IPS-15b (cell line): ENCODE measurements at regions not wholly inside any gene's neighbourhood (a gene's known extent, or its start where the extent isn't known, plus 50 kb on each side); places are given as distances from the start of the nearest gene placed in this dataset.

ENCODE experiments used
- H3K27me3 ChIP-seq: one replicate; pipeline ENCODE4 v1.6.1; 2013; ENCODE audit warnings: low read length; ENCODE audit not compliant: control insufficient read depth, insufficient read depth
- H3K36me3 ChIP-seq: one replicate; pipeline ENCODE4 v1.6.1; 2013; ENCODE audit warnings: low read length; ENCODE audit not compliant: control insufficient read depth, insufficient read depth
- H3K4me1 ChIP-seq: one replicate; pipeline ENCODE4 v1.6.1; 2013; ENCODE audit warnings: mild to moderate bottlenecking, low read length; ENCODE audit not compliant: control insufficient read depth, insufficient read depth
- H3K4me3 ChIP-seq: one replicate; pipeline ENCODE4 v1.5.1; 2013; ENCODE audit warnings: low read depth, low read length
- H3K9ac ChIP-seq: one replicate; pipeline ENCODE4 v1.6.1; 2013; ENCODE audit warnings: low read depth, mild to moderate bottlenecking, low read length
- H3K9me3 ChIP-seq: one replicate; pipeline ENCODE4 v1.6.1; 2013; ENCODE audit warnings: mild to moderate bottlenecking, low read length; ENCODE audit not compliant: control insufficient read depth, insufficient read depth

DNA sequence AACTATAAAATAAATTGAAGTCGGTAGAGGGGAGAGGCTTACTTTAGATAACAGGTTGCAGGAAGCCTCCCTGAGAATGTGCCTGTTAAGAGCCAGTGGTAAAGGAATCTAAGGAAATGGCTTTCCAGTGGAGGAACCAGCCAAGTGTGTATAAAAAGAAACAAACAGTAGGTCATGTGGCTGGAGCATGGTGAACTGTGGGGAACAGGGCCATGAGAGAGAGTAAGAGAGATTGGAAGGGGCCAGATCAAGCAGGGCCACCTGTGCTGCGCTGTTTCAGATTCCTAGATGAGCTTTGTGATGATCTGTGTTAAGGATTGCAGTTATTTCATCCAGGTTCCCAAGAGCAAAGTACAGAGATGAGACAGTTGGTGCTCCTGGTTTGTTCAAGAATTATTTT, 152.7 kb upstream of the SGCD start:
- Histone ChIP-seq H3K4me3 (no peak overlapping the region), H3K27me3 (no peaks in the 10 kb centered on the region), H3K36me3 (no peaks in the 10 kb centered on the region), H3K9ac (no peak overlapping the region), H3K4me1 (no peaks in the 10 kb centered on the region), H3K9me3 (no peaks in the 10 kb centered on the region)

DNA sequence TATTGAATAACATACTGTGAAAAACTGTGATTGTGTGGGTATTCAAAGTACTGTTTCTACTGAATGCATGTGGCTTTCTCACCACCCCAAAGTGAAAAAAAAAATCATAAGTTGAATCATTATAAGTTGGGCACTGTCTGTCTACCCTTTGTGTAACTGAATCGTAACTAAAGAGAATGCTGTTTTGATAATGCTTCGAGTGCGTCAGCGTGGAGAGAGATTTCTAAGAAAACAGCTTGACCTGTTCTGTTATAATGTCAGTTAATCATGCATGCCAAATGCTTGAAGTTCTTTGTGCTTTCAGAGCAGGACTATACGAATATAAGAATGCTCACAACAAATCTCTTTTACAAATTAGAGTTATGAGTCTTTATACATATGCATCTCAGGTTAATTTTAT, 148.8 kb upstream of the SGCD start:
- Histone ChIP-seq H3K4me3 (no peak overlapping the region), H3K9ac (no peak overlapping the region), H3K4me1 (peaks cover 5% of the 10 kb centered on the region), H3K9me3 (no peaks in the 10 kb centered on the region), H3K27me3 (no peaks in the 10 kb centered on the region), H3K36me3 (no peaks in the 10 kb centered on the region)

GRCh38 chr5:156181656-156182055, 145.3 kb upstream of the SGCD start:
- H3K4me1 ChIP-seq = peaks cover 5% of the 10 kb centered on the region
- H3K36me3 ChIP-seq = no peaks in the 10 kb centered on the region
- no peak overlapping the region for H3K9ac ChIP-seq
- no peaks in the 10 kb centered on the region for H3K9me3 ChIP-seq
- H3K27me3 ChIP-seq = no peaks in the 10 kb centered on the region
- H3K4me3 ChIP-seq = no peak overlapping the region

DNA sequence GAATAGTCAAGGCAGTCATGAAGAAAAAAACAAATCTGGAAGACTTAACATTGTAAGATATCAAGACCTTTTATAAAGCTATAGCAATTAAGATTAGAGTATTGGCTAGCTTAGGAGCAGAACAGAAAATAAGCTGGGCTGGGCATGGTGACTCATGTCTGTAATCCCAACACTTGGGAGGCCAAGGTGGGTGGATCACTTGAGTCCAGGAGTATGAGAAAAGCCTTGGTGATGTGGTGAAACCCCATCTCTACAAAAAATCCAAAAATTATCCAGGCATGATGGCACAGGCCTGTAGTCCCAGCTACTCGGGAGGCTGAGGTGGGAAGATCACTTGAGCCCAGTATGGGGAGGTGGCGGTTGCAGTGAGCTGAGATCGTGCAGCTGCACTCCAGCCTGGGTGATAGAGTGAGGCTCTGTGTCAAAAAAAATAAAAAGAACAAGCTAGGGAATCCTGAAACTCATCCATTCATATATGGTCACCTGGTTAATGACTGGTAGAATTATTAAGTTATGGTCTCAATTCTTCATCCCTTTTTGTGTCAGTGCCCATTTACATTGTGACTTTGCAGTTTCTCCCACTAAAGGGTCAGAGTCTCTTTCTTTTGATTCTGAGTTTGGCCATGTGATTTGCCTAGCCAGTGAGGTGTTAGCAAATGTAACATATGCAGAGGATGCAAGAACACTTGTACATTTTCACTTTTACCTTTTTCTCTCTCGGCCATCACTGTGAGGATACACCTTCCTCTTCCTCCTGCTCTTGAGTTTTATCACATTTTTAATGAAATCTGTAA, 144.6 kb upstream of the SGCD start:
- Histone ChIP-seq H3K36me3 (no peaks in the 10 kb centered on the region), H3K4me1 (peaks cover 5% of the 10 kb centered on the region), H3K9ac (no peak overlapping the region), H3K4me3 (no peak overlapping the region), H3K9me3 (no peaks in the 10 kb centered on the region), H3K27me3 (no peaks in the 10 kb centered on the region)

DNA sequence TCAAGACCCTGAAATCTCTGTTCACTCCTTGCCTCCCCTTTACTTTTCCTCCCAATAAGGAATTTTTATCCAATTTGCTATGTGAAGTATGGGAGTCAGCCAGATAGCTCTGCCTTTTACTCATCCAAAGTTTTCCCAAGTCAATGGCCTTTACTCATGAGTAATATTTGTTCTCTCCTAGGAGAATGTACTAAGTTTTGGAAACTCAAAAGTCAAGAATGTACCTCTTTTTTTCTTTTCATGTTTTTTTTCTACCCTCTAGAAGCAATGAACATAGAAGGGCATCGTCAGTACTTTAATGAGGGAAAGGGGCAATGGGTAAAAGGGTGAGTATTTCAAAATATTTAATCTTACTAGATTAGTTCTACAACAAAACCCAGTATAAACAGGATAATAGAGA, 140.2 kb upstream of the SGCD start:
- H3K9me3 ChIP-seq = no peaks in the 10 kb centered on the region
- no peak overlapping the region for H3K9ac ChIP-seq
- peaks cover 3% of the 10 kb centered on the region for H3K4me1 ChIP-seq
- H3K4me3 ChIP-seq = no peak overlapping the region
- no peaks in the 10 kb centered on the region for H3K36me3 ChIP-seq
- H3K27me3 ChIP-seq = no peaks in the 10 kb centered on the region

DNA sequence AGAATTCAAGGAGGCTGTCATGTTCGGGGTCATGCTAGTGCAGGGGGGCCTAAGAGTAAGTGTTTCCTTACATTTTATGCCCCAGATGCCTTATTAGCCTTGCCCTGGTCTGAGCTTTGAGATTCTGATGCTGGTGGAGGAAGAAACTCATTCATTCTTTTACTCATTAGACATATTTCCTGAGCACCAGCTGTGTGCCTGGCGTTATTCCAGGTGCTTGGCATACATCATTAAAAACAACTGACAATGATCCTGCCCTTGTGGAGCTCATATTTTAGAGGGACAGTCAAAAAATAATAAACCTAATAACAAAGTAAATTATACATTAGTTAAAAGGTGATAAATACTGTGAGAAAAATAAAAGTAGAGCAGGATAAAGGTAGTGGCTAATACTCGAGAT, 138.9 kb upstream of the SGCD start:
- H3K9me3 ChIP-seq = no peaks in the 10 kb centered on the region
- no peaks in the 10 kb centered on the region for H3K27me3 ChIP-seq
- H3K4me3 ChIP-seq = no peak overlapping the region
- no peaks in the 10 kb centered on the region for H3K4me1 ChIP-seq
- no peaks in the 10 kb centered on the region for H3K36me3 ChIP-seq
- H3K9ac ChIP-seq = no peak overlapping the region

GRCh38 chr5:156189628-156190027, 137.3 kb upstream of the SGCD start:
- H3K4me1 ChIP-seq = no peaks in the 10 kb centered on the region
- H3K27me3 ChIP-seq = no peaks in the 10 kb centered on the region
- no peaks in the 10 kb centered on the region for H3K9me3 ChIP-seq
- H3K36me3 ChIP-seq = no peaks in the 10 kb centered on the region
- no peak overlapping the region for H3K9ac ChIP-seq
- H3K4me3 ChIP-seq = no peak overlapping the region

- no peak overlapping the region for H3K9ac ChIP-seq
- no peaks in the 10 kb centered on the region for H3K27me3 ChIP-seq
- no peaks in the 10 kb centered on the region for H3K36me3 ChIP-seq
- no peaks in the 10 kb centered on the region for H3K9me3 ChIP-seq
- H3K4me1 ChIP-seq = no peaks in the 10 kb centered on the region
- H3K4me3 ChIP-seq = no peak overlapping the region
These were observed 135.4 kb upstream of the SGCD start for GRCh38 chr5:156191547-156191946.

DNA sequence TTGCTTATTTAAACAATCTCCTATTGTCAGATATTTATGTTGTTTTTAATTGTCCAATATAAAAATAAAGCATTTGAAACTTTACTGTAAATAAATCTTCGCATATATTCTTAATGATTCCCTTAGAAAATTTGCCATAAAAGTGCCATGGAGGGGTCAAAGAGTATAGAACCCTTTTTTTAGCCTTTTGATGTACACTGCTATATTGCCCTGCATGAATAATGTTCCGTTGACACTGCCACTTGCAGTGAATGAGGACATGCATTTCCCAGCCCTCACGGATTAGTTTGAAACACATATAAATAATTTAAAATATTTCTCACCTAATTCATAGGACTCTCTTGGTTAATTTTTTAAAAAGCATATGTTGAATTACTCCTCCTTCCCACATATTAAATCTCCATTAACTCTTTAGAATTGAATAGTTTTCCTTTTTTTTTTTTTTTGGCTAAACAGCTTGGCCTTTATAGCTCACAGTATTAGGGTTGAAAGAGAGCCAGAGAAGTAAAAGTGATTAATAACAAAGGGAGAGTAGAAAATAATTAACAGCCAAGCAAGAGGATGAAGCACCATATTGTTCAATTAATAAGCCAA, 129.8 kb upstream of the SGCD start:
- H3K9ac ChIP-seq = no peak overlapping the region
- H3K27me3 ChIP-seq = no peaks in the 10 kb centered on the region
- no peaks in the 10 kb centered on the region for H3K4me1 ChIP-seq
- no peaks in the 10 kb centered on the region for H3K9me3 ChIP-seq
- H3K36me3 ChIP-seq = no peaks in the 10 kb centered on the region
- H3K4me3 ChIP-seq = no peak overlapping the region

GRCh38 chr5:156199045-156199444, 127.9 kb upstream of the SGCD start:
- no peaks in the 10 kb centered on the region for H3K9me3 ChIP-seq
- no peak overlapping the region for H3K4me3 ChIP-seq
- no peak overlapping the region for H3K9ac ChIP-seq
- H3K27me3 ChIP-seq = no peaks in the 10 kb centered on the region
- no peaks in the 10 kb centered on the region for H3K36me3 ChIP-seq
- no peaks in the 10 kb centered on the region for H3K4me1 ChIP-seq

DNA sequence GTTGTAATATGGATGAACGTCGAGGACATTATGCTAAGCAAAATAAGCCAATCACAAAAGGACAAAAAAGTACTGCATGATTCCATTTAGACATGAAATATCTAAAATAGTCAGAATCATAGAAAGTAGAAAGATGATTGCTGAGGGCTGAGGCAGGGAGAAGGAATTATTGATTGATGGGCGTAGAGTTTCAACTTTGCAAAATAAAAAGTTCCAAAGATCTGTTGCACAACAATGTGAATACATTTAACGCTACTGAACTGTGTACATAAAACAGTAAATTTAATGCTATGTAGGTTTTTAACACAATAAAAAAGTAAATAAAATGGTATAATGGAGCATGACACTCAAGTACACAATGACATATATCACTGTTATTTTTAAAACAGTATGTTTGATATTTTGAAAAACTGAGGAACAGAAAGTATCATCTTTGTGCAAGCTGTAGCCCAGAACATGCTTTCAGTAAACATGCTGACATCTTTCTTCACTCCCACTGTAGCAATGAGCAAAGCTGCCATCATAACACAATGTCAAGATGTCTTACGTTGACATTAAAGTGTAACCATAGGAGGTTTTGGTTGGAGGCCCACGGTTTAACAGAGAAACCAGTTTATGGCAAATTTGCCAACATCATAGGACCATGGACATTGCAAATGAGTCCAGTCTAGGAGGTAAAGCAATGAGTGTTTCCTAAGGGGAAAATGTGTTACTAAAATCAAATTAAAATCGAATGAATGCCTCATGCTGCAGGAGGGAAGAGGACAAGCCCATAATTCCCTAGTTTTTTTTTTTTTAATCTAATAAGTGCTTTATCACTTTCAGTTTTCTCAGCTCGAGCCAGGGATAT, 125.8 kb upstream of the SGCD start:
- Histone ChIP-seq H3K4me1 (no peaks in the 10 kb centered on the region), H3K4me3 (no peak overlapping the region), H3K9me3 (no peaks in the 10 kb centered on the region), H3K27me3 (no peaks in the 10 kb centered on the region), H3K36me3 (no peaks in the 10 kb centered on the region), H3K9ac (no peak overlapping the region)
